Stimulated activated CD4-positive, alpha-beta T cell treated with anti-CD3 and anti-CD28 coated beads, Interleukin-15, amount 100 ng/mL, for 48 hours (primary cell): ENCODE measurements at regions not wholly inside any gene's neighbourhood (a gene's known extent, or its start where the extent isn't known, plus 50 kb on each side); places are given as distances from the start of the nearest gene placed in this dataset.

Experiments used
- DNase-seq, 2 donors: peaks; one replicate each; pipeline ENCODE4 v3.0.0-alpha.2; 2020; ENCODE audit warnings: low read depth in 2 of 2

GRCh38 chr2:221337957-221338685 lies 234.0 kb downstream of the EPHA4 start:
- DNase-seq: no peak

GRCh38 chr2:221342388-221342787 lies 229.7 kb downstream of the EPHA4 start:
- DNase-seq: no peak

GRCh38 chr2:221343524-221343923 lies 228.6 kb downstream of the EPHA4 start:
- no peak for DNase-seq

GRCh38 chr2:221345516-221345915 lies 226.6 kb downstream of the EPHA4 start:
- no peak for DNase-seq

- no peak for DNase-seq
Observed at GRCh38 chr2:221346411-221346810, 225.7 kb downstream of the EPHA4 start.

- no peak for DNase-seq
Observed at GRCh38 chr2:221347471-221347870, 224.6 kb downstream of the EPHA4 start.

GRCh38 chr2:221350616-221351015 lies 221.5 kb downstream of the EPHA4 start:
- DNase-seq: no peak

GRCh38 chr2:221353201-221353600 lies 218.9 kb downstream of the EPHA4 start:
- DNase-seq: no peak

- DNase-seq: no peak
Observed at GRCh38 chr2:221360312-221360711, 211.8 kb downstream of the EPHA4 start.

GRCh38 chr2:221360742-221361141 lies 211.4 kb downstream of the EPHA4 start:
- DNase-seq: no peak

GRCh38 chr2:221361633-221362032 lies 210.5 kb downstream of the EPHA4 start:
- no peak for DNase-seq

GRCh38 chr2:221364672-221365071 lies 207.4 kb downstream of the EPHA4 start:
- DNase-seq: no peak
